NCI-H82 treated with DMSO at 0.1 percent for 48 hours (cell line): ENCODE measurements at regions not wholly inside any gene's neighbourhood (a gene's known extent, or its start where the extent isn't known, plus 50 kb on each side); places are given as distances from the start of the nearest gene placed in this dataset.

Source experiments
- DNase-seq: peaks from one replicate; lab custom pipeline; 2025; ENCODE audit not compliant: unreplicated experiment; lab: John Stamatoyannopoulos, UW

- no peak for DNase-seq
These were observed 86.8 kb upstream of the VAV3 start for GRCh38 chr1:108051631-108052377.

GRCh38 chr1:108050911-108051629 is 86.1 kb upstream of the VAV3 start:
- no peak for DNase-seq

GRCh38 chr1:108050158-108050557 is 85.2 kb upstream of the VAV3 start:
- no peak for DNase-seq

GRCh38 chr1:108049178-108049819 is 84.3 kb upstream of the VAV3 start:
- no peak for DNase-seq

GRCh38 chr1:108048301-108049177 is 83.6 kb upstream of the VAV3 start:
- DNase-seq = no peak

- no peak for DNase-seq
These were observed 82.1 kb upstream of the VAV3 start for GRCh38 chr1:108047085-108047484.

- DNase-seq = no peak
These were observed 81.0 kb upstream of the VAV3 start for GRCh38 chr1:108046026-108046425.

GRCh38 chr1:108045460-108045859 is 80.5 kb upstream of the VAV3 start:
- no peak for DNase-seq

- no peak for DNase-seq
These were observed 79.3 kb upstream of the VAV3 start for GRCh38 chr1:108044318-108044717.

GRCh38 chr1:108043707-108044106 is 78.7 kb upstream of the VAV3 start:
- DNase-seq = no peak

- DNase-seq = no peak
These were observed 77.6 kb upstream of the VAV3 start for GRCh38 chr1:108042610-108043009.

- DNase-seq = no peak
These were observed 76.6 kb upstream of the VAV3 start for GRCh38 chr1:108041360-108042142.

GRCh38 chr1:108038653-108039236 is 73.8 kb upstream of the VAV3 start:
- DNase-seq = no peak

GRCh38 chr1:108036796-108037562 is 72.0 kb upstream of the VAV3 start:
- no peak for DNase-seq

GRCh38 chr1:108034396-108034795 is 69.4 kb upstream of the VAV3 start:
- no peak for DNase-seq

GRCh38 chr1:108033550-108033951 is 68.6 kb upstream of the VAV3 start:
- DNase-seq = no peak

GRCh38 chr1:108028841-108029388 is 63.9 kb upstream of the VAV3 start:
- no peak for DNase-seq

GRCh38 chr1:108027389-108027788 is 62.4 kb upstream of the VAV3 start:
- DNase-seq = no peak

GRCh38 chr1:108017698-108018097 is 52.7 kb upstream of the VAV3 start:
- DNase-seq = no peak
